Femur (tissue), 1 donor: ENCODE measurements at regions not wholly inside any gene's neighbourhood (a gene's known extent, or its start where the extent isn't known, plus 50 kb on each side); places are given as distances from the start of the nearest gene placed in this dataset.
"Not testable (repeated sequence)": the region's sequence is repeated elsewhere in the genome, so short reads cannot be mapped to it uniquely, and the experiment has no call there.

Source experiments
- DNase-seq: peaks from one replicate; pipeline ENCODE4 v3.0.0-alpha.2; 2017

GRCh38 chr18:78430131-78430758 is 549.4 kb upstream of the SALL3 start:
- DNase-seq: no peak

- no peak for DNase-seq
These were observed 548.0 kb upstream of the SALL3 start for GRCh38 chr18:78431606-78432005.

- no peak for DNase-seq
These were observed 546.1 kb upstream of the SALL3 start for GRCh38 chr18:78433562-78433961.

- no peak for DNase-seq
These were observed 543.5 kb upstream of the SALL3 start for GRCh38 chr18:78436110-78436509.

- DNase-seq: not testable (repeated sequence)
These were observed 541.4 kb upstream of the SALL3 start for GRCh38 chr18:78438235-78438634.

- no peak for DNase-seq
These were observed 533.7 kb upstream of the SALL3 start for GRCh38 chr18:78445880-78446279.

- no peak for DNase-seq
These were observed 532.4 kb upstream of the SALL3 start for GRCh38 chr18:78447211-78447610.

GRCh38 chr18:78448106-78448505 is 531.5 kb upstream of the SALL3 start:
- DNase-seq: no peak

GRCh38 chr18:78448591-78448990 is 531.0 kb upstream of the SALL3 start:
- DNase-seq: no peak

GRCh38 chr18:78454221-78454620 is 525.4 kb upstream of the SALL3 start:
- no peak for DNase-seq

GRCh38 chr18:78455386-78455785 is 524.2 kb upstream of the SALL3 start:
- DNase-seq: no peak

GRCh38 chr18:78457011-78457410 is 522.6 kb upstream of the SALL3 start:
- no peak for DNase-seq

- no peak for DNase-seq
These were observed 521.9 kb upstream of the SALL3 start for GRCh38 chr18:78457731-78458130.

GRCh38 chr18:78458356-78458755 is 521.3 kb upstream of the SALL3 start:
- DNase-seq: no peak

GRCh38 chr18:78459668-78460067 is 520.0 kb upstream of the SALL3 start:
- DNase-seq: no peak

- DNase-seq: no peak
These were observed 519.1 kb upstream of the SALL3 start for GRCh38 chr18:78460558-78460957.

- DNase-seq: no peak
These were observed 506.1 kb upstream of the SALL3 start for GRCh38 chr18:78473563-78473962.

- DNase-seq: no peak
These were observed 501.8 kb upstream of the SALL3 start for GRCh38 chr18:78477840-78478239.

GRCh38 chr18:78479443-78479842 is 500.2 kb upstream of the SALL3 start:
- DNase-seq: no peak

- no peak for DNase-seq
These were observed 499.2 kb upstream of the SALL3 start for GRCh38 chr18:78480262-78481054.

GRCh38 chr18:78482378-78482777 is 497.2 kb upstream of the SALL3 start:
- DNase-seq: no peak

- no peak for DNase-seq
These were observed 492.0 kb upstream of the SALL3 start for GRCh38 chr18:78487649-78488048.

- no peak for DNase-seq
These were observed 487.4 kb upstream of the SALL3 start for GRCh38 chr18:78492064-78492812.

GRCh38 chr18:78492813-78493371 is 486.7 kb upstream of the SALL3 start:
- no peak for DNase-seq
